Fibroblast of lung (primary cell): ENCODE measurements at regions not wholly inside any gene's neighbourhood (a gene's known extent, or its start where the extent isn't known, plus 50 kb on each side); places are given as distances from the start of the nearest gene placed in this dataset.

Experiments used
- EZH2 ChIP-seq: IDR thresholded peaks from 2 replicates; pipeline ENCODE4 v1.5.1; 2012; ENCODE audit warnings: low read length, control low read depth, mild to moderate bottlenecking; ENCODE audit errors: missing control alignments
- TF ChIP-seq, protein P1 (sequence below), 2 donors: IDR thresholded peaks in 1 of 2; conservative IDR thresholded peaks in 1 of 2; 1 replicate in 1 of 2; 2 replicates in 1 of 2; pipeline ENCODE4 v1.5.1; 2011 to 2012; ENCODE audit warnings: low read length in 2 of 2, control low read depth in 1 of 2, inconsistent platforms in 1 of 2, low read depth in 1 of 2, mild to moderate bottlenecking in 1 of 2

DNA sequence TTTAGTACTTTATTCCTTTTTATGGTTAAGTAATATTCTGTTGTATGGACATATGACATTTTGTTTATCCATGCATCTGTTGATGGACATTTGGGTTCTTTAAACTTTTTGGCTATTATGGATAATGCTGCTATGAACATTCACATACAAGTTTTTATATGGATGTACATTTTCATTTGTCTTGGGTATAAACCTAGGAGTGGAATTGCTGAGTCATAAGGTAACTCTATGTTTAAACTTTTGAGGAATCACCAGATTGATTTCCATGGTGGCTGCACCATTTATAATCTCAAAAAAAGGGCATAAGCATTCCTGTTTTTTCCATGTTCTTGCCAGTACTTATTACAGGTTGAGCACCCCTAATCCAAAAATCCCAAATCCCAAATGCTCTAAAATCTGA lies 90.3 kb upstream of the CRHR1 start:
- no peak for TF ChIP-seq EZH2
- TF ChIP-seq, protein P1, sequence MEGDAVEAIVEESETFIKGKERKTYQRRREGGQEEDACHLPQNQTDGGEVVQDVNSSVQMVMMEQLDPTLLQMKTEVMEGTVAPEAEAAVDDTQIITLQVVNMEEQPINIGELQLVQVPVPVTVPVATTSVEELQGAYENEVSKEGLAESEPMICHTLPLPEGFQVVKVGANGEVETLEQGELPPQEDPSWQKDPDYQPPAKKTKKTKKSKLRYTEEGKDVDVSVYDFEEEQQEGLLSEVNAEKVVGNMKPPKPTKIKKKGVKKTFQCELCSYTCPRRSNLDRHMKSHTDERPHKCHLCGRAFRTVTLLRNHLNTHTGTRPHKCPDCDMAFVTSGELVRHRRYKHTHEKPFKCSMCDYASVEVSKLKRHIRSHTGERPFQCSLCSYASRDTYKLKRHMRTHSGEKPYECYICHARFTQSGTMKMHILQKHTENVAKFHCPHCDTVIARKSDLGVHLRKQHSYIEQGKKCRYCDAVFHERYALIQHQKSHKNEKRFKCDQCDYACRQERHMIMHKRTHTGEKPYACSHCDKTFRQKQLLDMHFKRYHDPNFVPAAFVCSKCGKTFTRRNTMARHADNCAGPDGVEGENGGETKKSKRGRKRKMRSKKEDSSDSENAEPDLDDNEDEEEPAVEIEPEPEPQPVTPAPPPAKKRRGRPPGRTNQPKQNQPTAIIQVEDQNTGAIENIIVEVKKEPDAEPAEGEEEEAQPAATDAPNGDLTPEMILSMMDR (conservative IDR thresholded peaks at IDR 0.05 in 1 of 2, IDR thresholded peaks at IDR 0.05 in 1 of 2; ENCODE audit: low read depth in 1 of 2, low read length in 2 of 2), result no peak
